ENCODE measurements at regions not wholly inside any gene's neighbourhood (a gene's known extent, or its start where the extent isn't known, plus 50 kb on each side); places are given as distances from the start of the nearest gene placed in this dataset.

DNA sequence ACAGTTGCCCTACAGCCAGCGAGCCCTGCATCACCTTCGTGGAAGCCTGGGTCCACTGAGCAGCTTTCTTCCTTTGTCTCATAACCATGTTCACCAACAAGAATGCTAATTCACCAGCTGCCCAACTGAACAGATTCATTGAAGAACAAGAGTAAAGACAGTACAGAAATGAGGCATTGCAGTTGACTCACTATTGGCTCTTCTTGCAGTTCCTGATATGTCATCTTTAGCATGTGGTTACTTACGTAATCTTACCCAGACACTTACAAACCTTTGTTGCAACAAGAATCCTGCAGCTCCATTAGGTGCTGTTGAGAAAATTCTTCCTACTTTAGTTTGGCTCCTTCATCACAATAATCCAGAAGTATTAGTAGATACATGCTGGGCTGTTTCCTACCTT is 174.0 kb upstream of the TPK1 start:
- TF ChIP-seq FOS (IDR thresholded peaks at IDR 0.05; ENCODE audit: low read depth, low read length) = no peak
- no peak for TF ChIP-seq CTCF (conservative IDR thresholded peaks at IDR 0.05; ENCODE audit: low read depth, low read length)
- TF ChIP-seq, protein P1, sequence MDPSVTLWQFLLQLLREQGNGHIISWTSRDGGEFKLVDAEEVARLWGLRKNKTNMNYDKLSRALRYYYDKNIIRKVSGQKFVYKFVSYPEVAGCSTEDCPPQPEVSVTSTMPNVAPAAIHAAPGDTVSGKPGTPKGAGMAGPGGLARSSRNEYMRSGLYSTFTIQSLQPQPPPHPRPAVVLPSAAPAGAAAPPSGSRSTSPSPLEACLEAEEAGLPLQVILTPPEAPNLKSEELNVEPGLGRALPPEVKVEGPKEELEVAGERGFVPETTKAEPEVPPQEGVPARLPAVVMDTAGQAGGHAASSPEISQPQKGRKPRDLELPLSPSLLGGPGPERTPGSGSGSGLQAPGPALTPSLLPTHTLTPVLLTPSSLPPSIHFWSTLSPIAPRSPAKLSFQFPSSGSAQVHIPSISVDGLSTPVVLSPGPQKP (IDR thresholded peaks at IDR 0.05; ENCODE audit: borderline replicate concordance, low read depth, low read length) = no peak

All from IMR-90 (cell line).